Erythroblast (primary cell): ENCODE measurements at regions not wholly inside any gene's neighbourhood (a gene's known extent, or its start where the extent isn't known, plus 50 kb on each side); places are given as distances from the start of the nearest gene placed in this dataset.

ENCODE experiments used
- GATA1 ChIP-seq: IDR thresholded peaks from 2 replicates; pipeline ENCODE4 v1.6.1; 2011; ENCODE audit warnings: low read depth, mild to moderate bottlenecking, control low read depth, low read length, moderate library complexity
- POLR2A ChIP-seq: IDR thresholded peaks from 2 replicates; pipeline ENCODE4 v1.6.1; 2011; ENCODE audit warnings: mild to moderate bottlenecking, low read length

DNA sequence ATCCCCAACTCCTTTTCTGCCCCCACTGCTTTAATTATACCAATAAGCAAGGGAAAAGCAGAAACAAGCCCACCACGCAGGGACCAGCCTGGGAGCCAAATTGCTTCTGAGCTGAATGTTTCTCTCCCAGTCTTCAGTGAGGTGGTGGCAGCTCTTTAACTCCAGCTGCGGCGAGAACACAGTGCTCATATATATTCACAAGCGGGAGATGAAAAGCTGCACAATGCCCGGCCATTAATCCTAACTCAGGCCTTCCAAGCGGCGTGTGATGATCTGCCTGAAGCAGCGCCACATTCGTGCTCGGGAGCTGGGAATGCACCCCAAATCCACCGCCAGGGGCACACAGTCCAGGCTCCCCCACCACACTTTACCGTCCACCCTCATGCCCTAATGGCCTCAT, 203.7 kb upstream of the SDK2 start:
- TF ChIP-seq POLR2A (no peak), GATA1 (no peak)
